Testis (tissue), 2 donors: ENCODE measurements at regions not wholly inside any gene's neighbourhood (a gene's known extent, or its start where the extent isn't known, plus 50 kb on each side); places are given as distances from the start of the nearest gene placed in this dataset.

Experiments
- POLR2A ChIP-seq: fragments of 450-650 bp; IDR thresholded peaks from one replicate; pipeline ENCODE4 v1.6.1; 2017; ENCODE audit warnings: antibody characterized with exemption, mild to moderate bottlenecking, moderate library complexity
- TF ChIP-seq, protein P1 (sequence below), 3 experiments: fragments of 450-650 bp in 2 of 3; fragments of 200-600 bp in 1 of 3; sonication (generic) in 1 of 3; IDR thresholded peaks; one replicate each; pipeline ENCODE4 v1.5.1; 2016 to 2019; ENCODE audit warnings: antibody characterized with exemption in 3 of 3, mild to moderate bottlenecking in 2 of 3, moderate library complexity in 1 of 3

DNA sequence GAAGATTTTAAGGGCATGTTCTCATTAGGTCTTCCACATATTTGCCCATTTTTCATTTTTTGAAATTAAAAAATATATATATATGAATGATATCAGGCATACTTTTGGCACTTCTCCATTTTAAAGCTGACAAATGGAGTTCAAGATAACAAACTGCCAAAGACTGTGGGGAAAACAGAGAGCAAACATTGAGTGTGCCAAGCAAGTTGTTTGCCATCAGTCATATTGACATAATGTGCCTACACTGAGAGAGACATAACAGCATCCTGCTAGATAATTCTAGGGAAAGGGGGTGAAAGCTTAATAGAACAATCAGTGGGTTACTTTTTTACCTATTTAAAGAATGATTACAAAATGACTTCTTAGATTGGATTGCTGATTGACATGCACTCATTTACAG, 529.4 kb upstream of the CXADR start:
- no peak for TF ChIP-seq POLR2A
- TF ChIP-seq, protein P1, sequence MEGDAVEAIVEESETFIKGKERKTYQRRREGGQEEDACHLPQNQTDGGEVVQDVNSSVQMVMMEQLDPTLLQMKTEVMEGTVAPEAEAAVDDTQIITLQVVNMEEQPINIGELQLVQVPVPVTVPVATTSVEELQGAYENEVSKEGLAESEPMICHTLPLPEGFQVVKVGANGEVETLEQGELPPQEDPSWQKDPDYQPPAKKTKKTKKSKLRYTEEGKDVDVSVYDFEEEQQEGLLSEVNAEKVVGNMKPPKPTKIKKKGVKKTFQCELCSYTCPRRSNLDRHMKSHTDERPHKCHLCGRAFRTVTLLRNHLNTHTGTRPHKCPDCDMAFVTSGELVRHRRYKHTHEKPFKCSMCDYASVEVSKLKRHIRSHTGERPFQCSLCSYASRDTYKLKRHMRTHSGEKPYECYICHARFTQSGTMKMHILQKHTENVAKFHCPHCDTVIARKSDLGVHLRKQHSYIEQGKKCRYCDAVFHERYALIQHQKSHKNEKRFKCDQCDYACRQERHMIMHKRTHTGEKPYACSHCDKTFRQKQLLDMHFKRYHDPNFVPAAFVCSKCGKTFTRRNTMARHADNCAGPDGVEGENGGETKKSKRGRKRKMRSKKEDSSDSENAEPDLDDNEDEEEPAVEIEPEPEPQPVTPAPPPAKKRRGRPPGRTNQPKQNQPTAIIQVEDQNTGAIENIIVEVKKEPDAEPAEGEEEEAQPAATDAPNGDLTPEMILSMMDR (IDR thresholded peaks at IDR 0.05), result no peak
